IMR-90 (cell line): ENCODE measurements at regions not wholly inside any gene's neighbourhood (a gene's known extent, or its start where the extent isn't known, plus 50 kb on each side); places are given as distances from the start of the nearest gene placed in this dataset.

Experiments used
- BHLHE40 ChIP-seq: fragments of 150-350 bp; IDR thresholded peaks from 2 replicates; pipeline ENCODE4 v1.6.1; 2016; ENCODE audit warnings: mild to moderate bottlenecking, low read depth, low read length
- CEBPB ChIP-seq: IDR thresholded peaks from 2 replicates; pipeline ENCODE4 v1.6.1; 2012; ENCODE audit warnings: low read depth, low read length, improper control_type of control experiment
- MAFK ChIP-seq: IDR thresholded peaks from 2 replicates; pipeline ENCODE4 v1.6.1; 2012; ENCODE audit warnings: low read depth, low read length, improper control_type of control experiment
- MAZ ChIP-seq: IDR thresholded peaks from 2 replicates; pipeline ENCODE4 v1.6.1; 2012; ENCODE audit warnings: low read depth, mild to moderate bottlenecking, low read length, improper control_type of control experiment, moderate library complexity, borderline replicate concordance
- MXI1 ChIP-seq: IDR thresholded peaks from 2 replicates; pipeline ENCODE4 v1.6.1; 2012; ENCODE audit warnings: low read depth, mild to moderate bottlenecking, low read length, moderate library complexity, borderline replicate concordance
- NFE2L2 ChIP-seq: fragments of 150-350 bp; IDR thresholded peaks from 2 replicates; pipeline ENCODE4 v1.6.1; 2016; ENCODE audit warnings: low read depth, mild to moderate bottlenecking, low read length
- POLR2A ChIP-seq: IDR thresholded peaks from 2 replicates; pipeline ENCODE4 v1.6.1; 2012; ENCODE audit warnings: mild to moderate bottlenecking, low read depth, low read length
- RAD21 ChIP-seq: IDR thresholded peaks from 2 replicates; pipeline ENCODE4 v1.6.1; 2012; ENCODE audit warnings: low read length, improper control_type of control experiment
- RFX5 ChIP-seq: IDR thresholded peaks from 2 replicates; pipeline ENCODE4 v1.8.0; 2012; ENCODE audit warnings: low read depth, mild to moderate bottlenecking, low read length, moderate library complexity
- TF ChIP-seq, protein P1 (sequence below): conservative IDR thresholded peaks from 2 replicates; pipeline ENCODE4 v1.5.1; 2012; ENCODE audit warnings: mild to moderate bottlenecking, low read depth, low read length, improper control_type of control experiment
- TF ChIP-seq, protein P2 (sequence below): fragments of 150-350 bp; IDR thresholded peaks from 2 replicates; pipeline ENCODE4 v1.6.1; 2017; ENCODE audit warnings: mild to moderate bottlenecking, antibody characterized with exemption, low read length, low read depth

DNA sequence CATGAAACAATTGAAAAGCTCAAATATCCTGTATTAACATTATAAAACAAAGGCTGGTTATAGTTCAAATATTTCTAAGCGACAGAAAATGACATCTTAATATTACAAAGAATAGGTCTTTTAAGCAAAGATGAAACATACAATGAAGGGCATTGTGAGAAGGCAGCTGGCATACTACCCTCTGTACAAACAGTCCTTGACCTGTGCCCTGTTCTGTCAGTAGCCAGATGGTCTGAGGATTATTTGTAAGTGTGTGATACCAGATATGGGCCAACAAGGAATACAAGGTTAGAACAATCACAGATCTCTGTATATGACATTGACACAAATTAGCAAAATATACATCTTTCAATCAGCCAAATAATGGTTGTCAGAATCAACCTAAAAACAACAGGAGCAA, 1350.4 kb downstream of the AMY1C start:
- TF ChIP-seq, protein P1, sequence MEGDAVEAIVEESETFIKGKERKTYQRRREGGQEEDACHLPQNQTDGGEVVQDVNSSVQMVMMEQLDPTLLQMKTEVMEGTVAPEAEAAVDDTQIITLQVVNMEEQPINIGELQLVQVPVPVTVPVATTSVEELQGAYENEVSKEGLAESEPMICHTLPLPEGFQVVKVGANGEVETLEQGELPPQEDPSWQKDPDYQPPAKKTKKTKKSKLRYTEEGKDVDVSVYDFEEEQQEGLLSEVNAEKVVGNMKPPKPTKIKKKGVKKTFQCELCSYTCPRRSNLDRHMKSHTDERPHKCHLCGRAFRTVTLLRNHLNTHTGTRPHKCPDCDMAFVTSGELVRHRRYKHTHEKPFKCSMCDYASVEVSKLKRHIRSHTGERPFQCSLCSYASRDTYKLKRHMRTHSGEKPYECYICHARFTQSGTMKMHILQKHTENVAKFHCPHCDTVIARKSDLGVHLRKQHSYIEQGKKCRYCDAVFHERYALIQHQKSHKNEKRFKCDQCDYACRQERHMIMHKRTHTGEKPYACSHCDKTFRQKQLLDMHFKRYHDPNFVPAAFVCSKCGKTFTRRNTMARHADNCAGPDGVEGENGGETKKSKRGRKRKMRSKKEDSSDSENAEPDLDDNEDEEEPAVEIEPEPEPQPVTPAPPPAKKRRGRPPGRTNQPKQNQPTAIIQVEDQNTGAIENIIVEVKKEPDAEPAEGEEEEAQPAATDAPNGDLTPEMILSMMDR: no peak
- TF ChIP-seq MAFK (no peak), POLR2A (no peak), RAD21 (no peak), BHLHE40 (no peak), NFE2L2 (no peak), CEBPB (no peak), MAZ (no peak), MXI1 (no peak), RFX5 (no peak)
- TF ChIP-seq, protein P2, sequence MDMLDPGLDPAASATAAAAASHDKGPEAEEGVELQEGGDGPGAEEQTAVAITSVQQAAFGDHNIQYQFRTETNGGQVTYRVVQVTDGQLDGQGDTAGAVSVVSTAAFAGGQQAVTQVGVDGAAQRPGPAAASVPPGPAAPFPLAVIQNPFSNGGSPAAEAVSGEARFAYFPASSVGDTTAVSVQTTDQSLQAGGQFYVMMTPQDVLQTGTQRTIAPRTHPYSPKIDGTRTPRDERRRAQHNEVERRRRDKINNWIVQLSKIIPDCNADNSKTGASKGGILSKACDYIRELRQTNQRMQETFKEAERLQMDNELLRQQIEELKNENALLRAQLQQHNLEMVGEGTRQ: no peak
